Nephron (organoid): ENCODE measurements at regions not wholly inside any gene's neighbourhood (a gene's known extent, or its start where the extent isn't known, plus 50 kb on each side); places are given as distances from the start of the nearest gene placed in this dataset.

Experiments
- H3K27ac Mint-ChIP-seq, 3 experiments: 2 replicates each; pipeline ENCODE4 v1.8.0; 2020; ENCODE audit warnings: mixed read lengths in 3 of 3, mild to moderate bottlenecking in 2 of 3, moderate library complexity in 1 of 3
- H3K27me3 Mint-ChIP-seq: 2 replicates; pipeline ENCODE4 v1.8.0; 2021; ENCODE audit warnings: low read depth, mild to moderate bottlenecking, moderate library complexity, mixed read lengths
- H3K36me3 Mint-ChIP-seq: 2 replicates; pipeline ENCODE4 v1.8.0; 2020; ENCODE audit warnings: low read depth, mixed read lengths
- H3K4me1 Mint-ChIP-seq: 2 replicates; pipeline ENCODE4 v1.8.0; 2020; ENCODE audit warnings: mixed read lengths
- H3K4me3 Mint-ChIP-seq, 3 experiments: 2 replicates each; pipeline ENCODE4 v1.8.0; 2020; ENCODE audit warnings: mild to moderate bottlenecking in 3 of 3, mixed read lengths in 3 of 3, moderate library complexity in 2 of 3
- H3K9me3 Mint-ChIP-seq: 2 replicates; pipeline ENCODE4 v1.8.0; 2020; ENCODE audit warnings: mixed read lengths
- CTCF ChIP-seq, 3 experiments: fragments of 200-600 bp; sonication (generic); IDR thresholded peaks; one replicate each; pipeline ENCODE4 v1.5.0; 2021; ENCODE audit warnings: antibody characterized with exemption in 3 of 3; ENCODE audit not compliant: unreplicated experiment in 3 of 3

DNA sequence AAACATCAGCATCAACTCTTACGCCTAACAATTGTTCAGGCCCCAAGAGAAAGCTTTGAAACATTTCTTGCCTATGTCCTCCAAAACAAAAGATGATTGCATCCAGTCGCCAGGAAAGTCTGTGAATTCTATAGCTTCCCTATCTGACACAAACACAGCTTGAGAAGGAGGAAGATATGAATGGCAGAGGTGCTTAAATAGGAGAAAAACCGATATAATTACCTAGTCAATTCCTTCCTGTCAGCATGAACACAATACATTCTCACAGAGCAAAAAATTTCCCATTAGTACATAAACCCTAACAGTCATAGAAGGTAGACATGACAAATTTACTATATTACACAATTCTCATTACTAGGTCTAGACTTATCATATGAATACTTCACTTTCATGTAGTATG, 326.5 kb downstream of the CGGBP1 start:
- Mint-ChIP-seq H3K4me1 (no peaks in the 10 kb centered on the region), H3K36me3 (no peaks in the 10 kb centered on the region), H3K9me3 (no peaks in the 10 kb centered on the region), H3K27me3 (no peaks in the 10 kb centered on the region), H3K27ac (no peak overlapping the region), H3K4me3 (no peak overlapping the region)
- TF ChIP-seq CTCF (IDR thresholded peaks at IDR 0.05; ENCODE audit: unreplicated experiment in 3 of 3): no peak

DNA sequence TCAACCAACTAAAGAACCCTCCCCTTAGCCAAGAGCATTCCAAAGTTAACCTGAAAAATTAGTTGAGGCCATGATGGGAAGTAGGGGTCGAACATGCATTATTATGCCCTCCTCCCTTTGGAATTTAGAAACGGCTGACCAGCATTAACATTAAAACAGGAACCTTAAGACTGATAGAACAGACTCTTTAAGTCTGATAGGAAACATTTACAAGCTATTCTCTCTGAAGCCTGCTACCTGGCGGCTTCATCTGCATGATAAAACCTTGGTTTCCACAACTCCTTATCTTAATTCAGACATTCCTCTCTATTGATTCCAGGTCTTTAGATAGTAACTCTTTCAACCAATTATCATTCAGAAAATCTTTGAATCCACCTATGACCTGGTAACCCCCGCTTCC, 331.0 kb downstream of the CGGBP1 start:
- Mint-ChIP-seq H3K9me3 (no peaks in the 10 kb centered on the region), H3K36me3 (no peaks in the 10 kb centered on the region), H3K4me3 (no peak overlapping the region), H3K4me1 (no peaks in the 10 kb centered on the region), H3K27ac (no peak overlapping the region), H3K27me3 (no peaks in the 10 kb centered on the region)
- no peak for TF ChIP-seq CTCF (IDR thresholded peaks at IDR 0.05; ENCODE audit: unreplicated experiment in 3 of 3)

DNA sequence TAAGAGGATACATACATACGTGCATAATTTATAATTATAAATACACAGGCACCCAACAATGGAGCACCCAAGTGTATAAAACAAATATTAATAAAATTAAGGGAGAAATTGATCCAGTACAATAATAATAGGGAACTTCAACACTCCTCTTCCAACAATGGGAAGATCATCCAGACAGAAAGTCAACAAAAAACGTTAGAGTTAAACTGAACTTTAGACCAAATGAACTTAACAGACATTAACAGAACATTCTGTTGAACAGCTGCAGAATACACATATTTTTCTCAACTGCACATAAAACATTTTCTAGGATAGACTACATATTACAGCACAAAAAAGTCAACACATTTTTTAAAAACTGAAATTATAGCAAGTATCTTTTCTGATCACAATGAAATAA, 339.7 kb downstream of the CGGBP1 start:
- Mint-ChIP-seq H3K27ac (no peak overlapping the region), H3K27me3 (peaks cover 3% of the 10 kb centered on the region), H3K36me3 (no peaks in the 10 kb centered on the region), H3K4me1 (no peaks in the 10 kb centered on the region), H3K9me3 (no peaks in the 10 kb centered on the region), H3K4me3 (no peak overlapping the region)
- TF ChIP-seq CTCF (IDR thresholded peaks at IDR 0.05; ENCODE audit: unreplicated experiment in 3 of 3): no peak

DNA sequence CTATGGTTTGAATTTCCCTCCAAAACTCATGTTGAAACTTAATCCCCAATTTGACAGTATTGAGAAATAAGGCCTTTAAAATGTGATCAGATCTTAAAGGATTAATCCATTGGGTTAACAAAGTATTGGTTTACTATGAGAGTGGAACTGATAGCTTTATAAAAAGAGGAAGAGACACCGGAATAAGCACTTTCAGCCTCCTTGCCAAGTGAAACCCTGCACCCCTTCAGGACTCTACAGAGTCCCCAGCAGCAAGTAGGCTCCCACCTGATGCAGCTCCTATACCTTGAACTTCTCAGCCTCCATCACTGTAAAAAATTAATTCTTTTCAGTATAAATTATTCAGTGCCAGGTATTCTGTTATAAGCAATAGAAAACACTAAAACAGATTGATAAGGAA, 348.3 kb downstream of the CGGBP1 start:
- TF ChIP-seq CTCF (IDR thresholded peaks at IDR 0.05; ENCODE audit: unreplicated experiment in 3 of 3): no peak
- H3K36me3 Mint-ChIP-seq: no peaks in the 10 kb centered on the region
- H3K4me1 Mint-ChIP-seq: no peaks in the 10 kb centered on the region
- no peak overlapping the region for H3K4me3 Mint-ChIP-seq
- H3K27me3 Mint-ChIP-seq: no peaks in the 10 kb centered on the region
- H3K9me3 Mint-ChIP-seq: peaks cover 14% of the 10 kb centered on the region
- H3K27ac Mint-ChIP-seq: no peak overlapping the region

- no peak overlapping the region for H3K27ac Mint-ChIP-seq
- no peak overlapping the region for H3K4me3 Mint-ChIP-seq
- no peaks in the 10 kb centered on the region for H3K36me3 Mint-ChIP-seq
- TF ChIP-seq CTCF (IDR thresholded peaks at IDR 0.05; ENCODE audit: unreplicated experiment in 3 of 3): no peak
- peaks cover 14% of the 10 kb centered on the region for H3K9me3 Mint-ChIP-seq
- H3K4me1 Mint-ChIP-seq: no peaks in the 10 kb centered on the region
- H3K27me3 Mint-ChIP-seq: no peaks in the 10 kb centered on the region
Measured at GRCh38 chr3:87710028-87710427, 348.8 kb downstream of the CGGBP1 start.

DNA sequence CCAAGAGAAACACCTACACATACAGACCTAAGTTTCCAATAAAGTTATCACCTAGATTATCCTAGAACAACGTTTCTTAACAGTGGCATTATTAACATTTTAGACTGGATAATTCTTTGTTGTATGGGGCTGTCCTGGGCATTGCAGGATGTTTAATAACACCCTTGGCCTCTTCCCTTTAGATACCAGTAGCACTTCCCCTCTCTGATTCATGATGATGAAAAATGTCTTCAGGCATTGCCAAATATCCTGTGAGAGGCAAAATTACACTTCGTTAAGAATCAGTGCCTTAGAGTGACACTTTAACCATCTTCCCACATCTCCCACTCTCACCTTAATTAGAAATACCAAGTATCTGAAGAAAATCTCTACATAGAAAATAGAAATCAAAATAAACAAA, 352.6 kb downstream of the CGGBP1 start:
- Mint-ChIP-seq H3K27ac (no peak overlapping the region), H3K36me3 (no peaks in the 10 kb centered on the region), H3K4me3 (no peak overlapping the region), H3K27me3 (no peaks in the 10 kb centered on the region), H3K9me3 (peaks cover 14% of the 10 kb centered on the region), H3K4me1 (no peaks in the 10 kb centered on the region)
- TF ChIP-seq CTCF (IDR thresholded peaks at IDR 0.05; ENCODE audit: unreplicated experiment in 3 of 3): no peak
